OCI-LY1 (cell line): ENCODE measurements at regions not wholly inside any gene's neighbourhood (a gene's known extent, or its start where the extent isn't known, plus 50 kb on each side); places are given as distances from the start of the nearest gene placed in this dataset.

Experiments used
- H2AFZ ChIP-seq: fragments of 200-600 bp; sonication (generic), shearing (Covaris generic); 2 replicates; pipeline ENCODE4 v1.6.0; 2014; ENCODE audit warnings: antibody characterized with exemption, mild to moderate bottlenecking, low read length
- H3F3A ChIP-seq: fragments of 200-600 bp; sonication (generic), shearing (Covaris generic); 2 replicates; pipeline ENCODE4 v1.6.0; 2014; ENCODE audit warnings: mild to moderate bottlenecking, antibody characterized with exemption, low read length, moderate library complexity; ENCODE audit not compliant: insufficient read depth
- H3K27ac ChIP-seq: fragments of 200-600 bp; sonication (generic); 2 replicates; pipeline ENCODE4 v1.5.1; 2014; ENCODE audit warnings: low read length, mixed run types, mild to moderate bottlenecking, low read depth; ENCODE audit not compliant: poor library complexity, severe bottlenecking
- H3K27me3 ChIP-seq: fragments of 200-600 bp; sonication (generic); 2 replicates; pipeline ENCODE4 v1.6.0; 2014; ENCODE audit warnings: antibody characterized with exemption, mild to moderate bottlenecking, low read length, moderate library complexity; ENCODE audit not compliant: insufficient read depth
- H3K36me3 ChIP-seq: fragments of 200-600 bp; sonication (generic); 2 replicates; pipeline ENCODE4 v1.6.1; 2014; ENCODE audit warnings: mild to moderate bottlenecking, antibody characterized with exemption, low read length, moderate library complexity, mixed read lengths; ENCODE audit not compliant: insufficient read depth
- H3K4me1 ChIP-seq: fragments of 200-600 bp; sonication (generic); 2 replicates; pipeline ENCODE4 v1.5.1; 2014; ENCODE audit warnings: mild to moderate bottlenecking, low read length, moderate library complexity; ENCODE audit not compliant: insufficient read depth, severe bottlenecking
- H3K4me2 ChIP-seq: fragments of 200-600 bp; sonication (generic), shearing (Covaris generic); 2 replicates; pipeline ENCODE4 v1.6.1; 2014; ENCODE audit warnings: low read length
- H3K4me3 ChIP-seq: fragments of 200-600 bp; sonication (generic); 2 replicates; pipeline ENCODE4 v1.5.1; 2014; ENCODE audit warnings: low read length, low read depth, mild to moderate bottlenecking, mixed read lengths; ENCODE audit not compliant: poor library complexity, severe bottlenecking
- H3K79me2 ChIP-seq: fragments of 200-600 bp; shearing (Covaris generic); 2 replicates; pipeline ENCODE4 v1.6.1; 2016; ENCODE audit warnings: mixed run types, low read length, mixed read lengths; ENCODE audit not compliant: insufficient read depth
- H3K9ac ChIP-seq: fragments of 200-600 bp; sonication (generic), shearing (Covaris generic); 2 replicates; pipeline ENCODE4 v1.6.1; 2014; ENCODE audit warnings: mild to moderate bottlenecking, low read length, mixed read lengths
- H3K9me2 ChIP-seq: fragments of 200-600 bp; sonication (generic), shearing (Covaris generic); 2 replicates; pipeline ENCODE4 v1.6.1; 2014; ENCODE audit warnings: low read depth, mild to moderate bottlenecking, low read length, mixed read lengths
- H3K9me3 ChIP-seq: fragments of 200-600 bp; shearing (Covaris generic); 2 replicates; pipeline ENCODE4 v1.6.1; 2014; ENCODE audit warnings: low read length, mixed read lengths
- H4K20me1 ChIP-seq: fragments of 200-600 bp; sonication (generic), shearing (Covaris generic); 2 replicates; pipeline ENCODE4 v1.6.0; 2016; ENCODE audit warnings: mild to moderate bottlenecking, low read length; ENCODE audit not compliant: insufficient read depth
- CTCF ChIP-seq: fragments of 200-600 bp; sonication (generic), shearing (Covaris generic); IDR thresholded peaks from 2 replicates; pipeline ENCODE4 v1.5.1; 2017; ENCODE audit warnings: mild to moderate bottlenecking, antibody characterized with exemption, low read length, moderate library complexity, mixed read lengths
- EZH2 ChIP-seq: fragments of 200-600 bp; sonication (generic), shearing (Covaris generic); IDR thresholded peaks from 2 replicates; pipeline ENCODE4 v1.8.0; 2017; ENCODE audit warnings: borderline replicate concordance, mixed run types, mild to moderate bottlenecking, antibody characterized with exemption, low read length, moderate library complexity, mixed read lengths

- TF ChIP-seq EZH2 (no peak), CTCF (no peak)
- H3K4me1 ChIP-seq, result no peaks in the 10 kb centered on the region
- H3K79me2 ChIP-seq, result no peaks in the 10 kb centered on the region
- no peaks in the 10 kb centered on the region for H3K36me3 ChIP-seq
- no peaks in the 10 kb centered on the region for H4K20me1 ChIP-seq
- no peak overlapping the region for H3K4me2 ChIP-seq
- no peaks in the 10 kb centered on the region for H3K27me3 ChIP-seq
- no peaks in the 10 kb centered on the region for H3F3A ChIP-seq
- no peaks in the 10 kb centered on the region for H3K9me3 ChIP-seq
- no peaks in the 10 kb centered on the region for H3K9me2 ChIP-seq
- H2AFZ ChIP-seq, result no peak overlapping the region
- H3K4me3 ChIP-seq, result no peak overlapping the region
- H3K27ac ChIP-seq, result no peak overlapping the region
- H3K9ac ChIP-seq, result no peak overlapping the region
These were observed 1059.8 kb upstream of the MAP3K7 start for GRCh38 chr6:91646649-91647048.

- Histone ChIP-seq H3K36me3 (no peaks in the 10 kb centered on the region), H3K9me2 (no peaks in the 10 kb centered on the region), H3K27ac (no peak overlapping the region), H3K4me2 (no peak overlapping the region), H3K9me3 (no peaks in the 10 kb centered on the region), H3K4me3 (no peak overlapping the region), H4K20me1 (no peaks in the 10 kb centered on the region), H3F3A (no peaks in the 10 kb centered on the region), H3K4me1 (no peaks in the 10 kb centered on the region), H3K9ac (no peak overlapping the region), H2AFZ (no peak overlapping the region), H3K79me2 (no peaks in the 10 kb centered on the region), H3K27me3 (no peaks in the 10 kb centered on the region)
- TF ChIP-seq CTCF (no peak), EZH2 (no peak)
These were observed 1058.9 kb upstream of the MAP3K7 start for GRCh38 chr6:91645811-91646210.

GRCh38 chr6:91637217-91637616 lies 1050.3 kb upstream of the MAP3K7 start:
- H3F3A ChIP-seq, result no peaks in the 10 kb centered on the region
- no peak overlapping the region for H2AFZ ChIP-seq
- H3K4me3 ChIP-seq, result no peak overlapping the region
- H3K4me2 ChIP-seq, result no peak overlapping the region
- no peak overlapping the region for H3K9ac ChIP-seq
- H3K27ac ChIP-seq, result no peak overlapping the region
- no peaks in the 10 kb centered on the region for H3K9me3 ChIP-seq
- no peaks in the 10 kb centered on the region for H4K20me1 ChIP-seq
- TF ChIP-seq EZH2 (no peak), CTCF (no peak)
- no peaks in the 10 kb centered on the region for H3K36me3 ChIP-seq
- H3K79me2 ChIP-seq, result no peaks in the 10 kb centered on the region
- H3K9me2 ChIP-seq, result no peaks in the 10 kb centered on the region
- no peaks in the 10 kb centered on the region for H3K4me1 ChIP-seq
- no peaks in the 10 kb centered on the region for H3K27me3 ChIP-seq
